ENCODE measurements at regions not wholly inside any gene's neighbourhood (a gene's known extent, or its start where the extent isn't known, plus 50 kb on each side); places are given as distances from the start of the nearest gene placed in this dataset.
A peak's percentile ranks its signal among the peaks of the same experiment; 100 is the strongest.

DNA sequence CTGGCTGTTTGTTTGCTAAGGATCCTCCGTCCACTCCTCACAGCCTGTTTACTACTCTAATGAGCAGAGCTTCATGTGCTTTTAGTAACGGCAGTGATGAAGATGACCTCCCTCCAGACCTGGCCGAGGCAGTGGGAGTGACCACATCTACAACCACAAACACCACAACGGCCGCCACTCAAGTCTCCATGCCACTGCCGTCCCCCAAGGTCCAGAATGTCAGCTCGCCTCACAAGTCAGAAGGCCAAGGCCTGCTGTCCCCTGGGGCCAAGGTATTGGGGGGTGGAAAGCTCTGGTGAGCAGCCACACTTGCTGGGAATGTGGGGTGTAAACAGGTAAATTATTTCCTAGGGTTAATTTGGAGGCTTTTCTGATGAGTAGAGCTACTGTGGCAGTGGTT lies 926.4 kb downstream of the IPMK start:
- no peak for DNase-seq (ENCODE audit: low read depth)
- ChIA-PET POLR2A (no interaction called here), CTCF (interaction anchor here (1.4 to 2.2 kb wide), 3 partner anchors 18 to 724 kb away, joined by 3 to 10 read pairs (median 6); no protein-coding TSS in a partner anchor)
- Histone ChIP-seq H3K4me3 (ENCODE audit: low read depth, low read length) (no peak overlapping the region), H3K36me3 (ENCODE audit: control insufficient read depth, insufficient read depth, low read length) (no peaks in the 10 kb centered on the region), H3K27me3 (ENCODE audit: control insufficient read depth, insufficient read depth, low read length) (no peaks in the 10 kb centered on the region)
- no peak for TF ChIP-seq CTCF (IDR thresholded peaks at IDR 0.05; ENCODE audit: insufficient read depth, low read depth, low read length)

- POLR2A ChIA-PET, result no interaction called here
- Histone ChIP-seq H3K36me3 (ENCODE audit: control insufficient read depth, insufficient read depth, low read length) (no peaks in the 10 kb centered on the region), H3K27me3 (ENCODE audit: control insufficient read depth, insufficient read depth, low read length) (no peaks in the 10 kb centered on the region), H3K4me3 (ENCODE audit: low read depth, low read length) (no peak overlapping the region)
- CTCF ChIA-PET, result interaction anchor here (0.6 to 3.5 kb wide), 6 partner anchors 11 to 813 kb away, joined by 3 to 18 read pairs (median 4); no protein-coding TSS in a partner anchor
- TF ChIP-seq CTCF (IDR thresholded peaks at IDR 0.05; ENCODE audit: insufficient read depth, low read depth, low read length), result peak; percentile 61
- DNase-seq (ENCODE audit: low read depth), result peak; percentile 5
Observed at GRCh38 chr10:57338823-57339558, 928.7 kb downstream of the IPMK start.

GRCh38 chr10:57336865-57337264 lies 930.8 kb downstream of the IPMK start:
- Histone ChIP-seq H3K36me3 (ENCODE audit: control insufficient read depth, insufficient read depth, low read length) (no peaks in the 10 kb centered on the region), H3K27me3 (ENCODE audit: control insufficient read depth, insufficient read depth, low read length) (no peaks in the 10 kb centered on the region), H3K4me3 (ENCODE audit: low read depth, low read length) (no peak overlapping the region)
- ChIA-PET CTCF (interaction anchor here (1.0 kb wide), 2 partner anchors 729 to 816 kb away, joined by 3 read pairs; no protein-coding TSS in a partner anchor), POLR2A (no interaction called here)
- TF ChIP-seq CTCF (IDR thresholded peaks at IDR 0.05; ENCODE audit: insufficient read depth, low read depth, low read length), result no peak
- no peak for DNase-seq (ENCODE audit: low read depth)

DNA sequence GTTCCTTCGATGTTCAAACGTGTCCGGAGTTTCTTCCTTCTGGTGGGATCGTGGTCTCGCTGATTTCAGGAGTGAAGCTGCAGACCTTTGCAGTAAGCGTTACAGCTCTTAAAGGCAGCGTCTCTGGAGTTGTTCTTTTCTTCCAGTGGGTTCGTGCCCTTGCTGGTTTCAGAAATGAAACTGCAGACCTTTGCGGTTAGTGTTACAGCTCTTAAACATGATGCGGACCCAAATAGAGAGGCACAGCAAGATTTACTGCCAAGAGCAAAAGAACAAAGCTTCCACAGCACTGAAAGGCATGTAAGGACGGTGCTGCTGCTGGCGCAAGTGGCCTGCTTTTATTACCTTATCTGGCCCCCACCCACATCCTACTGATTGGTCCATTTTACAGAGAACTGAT lies 931.4 kb downstream of the IPMK start:
- Histone ChIP-seq H3K27me3 (ENCODE audit: control insufficient read depth, insufficient read depth, low read length) (no peaks in the 10 kb centered on the region), H3K4me3 (ENCODE audit: low read depth, low read length) (no peak overlapping the region), H3K36me3 (ENCODE audit: control insufficient read depth, insufficient read depth, low read length) (no peaks in the 10 kb centered on the region)
- ChIA-PET POLR2A (no interaction called here), CTCF (interaction anchor here (1.0 kb wide), 2 partner anchors 729 to 816 kb away, joined by 3 read pairs; no protein-coding TSS in a partner anchor)
- no peak for DNase-seq (ENCODE audit: low read depth)
- no peak for TF ChIP-seq CTCF (IDR thresholded peaks at IDR 0.05; ENCODE audit: insufficient read depth, low read depth, low read length)

GRCh38 chr10:57334523-57334922 lies 933.2 kb downstream of the IPMK start:
- Histone ChIP-seq H3K36me3 (ENCODE audit: control insufficient read depth, insufficient read depth, low read length) (no peaks in the 10 kb centered on the region), H3K27me3 (ENCODE audit: control insufficient read depth, insufficient read depth, low read length) (no peaks in the 10 kb centered on the region), H3K4me3 (ENCODE audit: low read depth, low read length) (no peak overlapping the region)
- TF ChIP-seq CTCF (IDR thresholded peaks at IDR 0.05; ENCODE audit: insufficient read depth, low read depth, low read length), result no peak
- ChIA-PET CTCF (no interaction called here), POLR2A (no interaction called here)
- no peak for DNase-seq (ENCODE audit: low read depth)
